Fibroblast of lung (primary cell): ENCODE measurements at regions not wholly inside any gene's neighbourhood (a gene's known extent, or its start where the extent isn't known, plus 50 kb on each side); places are given as distances from the start of the nearest gene placed in this dataset.

Source experiments
- CTCF ChIP-seq, 2 donors: IDR thresholded peaks in 1 of 2; conservative IDR thresholded peaks in 1 of 2; 1 replicate in 1 of 2; 2 replicates in 1 of 2; pipeline ENCODE4 v1.5.1; 2011 to 2012; ENCODE audit warnings: low read length in 2 of 2, control low read depth in 1 of 2, inconsistent platforms in 1 of 2, low read depth in 1 of 2, mild to moderate bottlenecking in 1 of 2
- EZH2 ChIP-seq: IDR thresholded peaks from 2 replicates; pipeline ENCODE4 v1.5.1; 2012; ENCODE audit warnings: low read length, control low read depth, mild to moderate bottlenecking; ENCODE audit errors: missing control alignments

- TF ChIP-seq CTCF (conservative IDR thresholded peaks at IDR 0.05 in 1 of 2, IDR thresholded peaks at IDR 0.05 in 1 of 2; ENCODE audit: low read depth in 1 of 2, low read length in 2 of 2) (no peak), EZH2 (no peak)
These were observed 165.1 kb downstream of the DAD1 start for GRCh38 chr14:22423958-22424357.
